HG03469 (cell line): ENCODE measurements at regions not wholly inside any gene's neighbourhood (a gene's known extent, or its start where the extent isn't known, plus 50 kb on each side); places are given as distances from the start of the nearest gene placed in this dataset.

ENCODE experiments used
- ATAC-seq: cut with Tn5 transposase; IDR thresholded peaks from one replicate; pipeline ENCODE4 v1.9.1; 2021; ENCODE audit warnings: mild to moderate bottlenecking, moderate library complexity, moderate number of reproducible peaks; ENCODE audit not compliant: unreplicated experiment

GRCh38 chr7:131900785-131901287 lies 344.4 kb upstream of the PODXL start:
- ATAC-seq = no peak

- no peak for ATAC-seq
These were observed 343.0 kb upstream of the PODXL start for GRCh38 chr7:131899271-131900030.

GRCh38 chr7:131898418-131898817 lies 342.0 kb upstream of the PODXL start:
- ATAC-seq = no peak

- ATAC-seq = no peak
These were observed 341.4 kb upstream of the PODXL start for GRCh38 chr7:131897790-131898165.

GRCh38 chr7:131897016-131897789 lies 340.8 kb upstream of the PODXL start:
- no peak for ATAC-seq

GRCh38 chr7:131896165-131896863 lies 339.9 kb upstream of the PODXL start:
- no peak for ATAC-seq

GRCh38 chr7:131895541-131896164 lies 339.2 kb upstream of the PODXL start:
- no peak for ATAC-seq

GRCh38 chr7:131893631-131894340 lies 337.4 kb upstream of the PODXL start:
- ATAC-seq = no peak

GRCh38 chr7:131890176-131890575 lies 333.7 kb upstream of the PODXL start:
- no peak for ATAC-seq

GRCh38 chr7:131889572-131890150 lies 333.2 kb upstream of the PODXL start:
- no peak for ATAC-seq

- ATAC-seq = no peak
These were observed 327.3 kb upstream of the PODXL start for GRCh38 chr7:131883769-131884168.

GRCh38 chr7:131883196-131883595 lies 326.8 kb upstream of the PODXL start:
- no peak for ATAC-seq

GRCh38 chr7:131882321-131882720 lies 325.9 kb upstream of the PODXL start:
- no peak for ATAC-seq

- ATAC-seq = no peak
These were observed 323.6 kb upstream of the PODXL start for GRCh38 chr7:131880078-131880477.

- ATAC-seq = no peak
These were observed 323.0 kb upstream of the PODXL start for GRCh38 chr7:131879424-131879823.

- ATAC-seq = no peak
These were observed 322.3 kb upstream of the PODXL start for GRCh38 chr7:131878777-131879176.

GRCh38 chr7:131873581-131873980 lies 317.2 kb upstream of the PODXL start:
- no peak for ATAC-seq

- ATAC-seq = no peak
These were observed 313.6 kb upstream of the PODXL start for GRCh38 chr7:131869986-131870385.

- ATAC-seq = no peak
These were observed 312.9 kb upstream of the PODXL start for GRCh38 chr7:131869169-131869844.
